Neural cell (in vitro differentiated cells): ENCODE measurements at regions not wholly inside any gene's neighbourhood (a gene's known extent, or its start where the extent isn't known, plus 50 kb on each side); places are given as distances from the start of the nearest gene placed in this dataset.

Experiments used
- CTCF ChIP-seq: fragments of 450-650 bp; IDR thresholded peaks from 2 replicates; pipeline ENCODE4 v1.5.1; 2014; ENCODE audit warnings: antibody characterized with exemption, mild to moderate bottlenecking, moderate library complexity; ENCODE audit not compliant: poor library complexity, severe bottlenecking
- EZH2 ChIP-seq: fragments of 200-600, 300-800 bp; shearing (Covaris generic), sonication (generic); IDR thresholded peaks from 2 replicates; pipeline ENCODE4 v1.6.1; 2014; ENCODE audit warnings: antibody characterized with exemption, low read length, borderline replicate concordance, mild to moderate bottlenecking; ENCODE audit not compliant: insufficient read depth, poor library complexity, severe bottlenecking
- POLR2AphosphoS5 ChIP-seq: IDR thresholded peaks from 2 replicates; pipeline ENCODE4 v1.6.1; 2012
- RAD21 ChIP-seq: fragments of 450-650 bp; conservative IDR thresholded peaks from 2 replicates; pipeline ENCODE4 v1.6.1; 2014; ENCODE audit warnings: antibody characterized with exemption, mild to moderate bottlenecking, moderate library complexity

- TF ChIP-seq CTCF (no peak), EZH2 (no peak), POLR2AphosphoS5 (no peak), RAD21 (no peak)
These were observed 126.9 kb downstream of the OR2B2 start for GRCh38 chr6:27785294-27785693.
